ENCODE measurements at regions not wholly inside any gene's neighbourhood (a gene's known extent, or its start where the extent isn't known, plus 50 kb on each side); places are given as distances from the start of the nearest gene placed in this dataset.

DNA sequence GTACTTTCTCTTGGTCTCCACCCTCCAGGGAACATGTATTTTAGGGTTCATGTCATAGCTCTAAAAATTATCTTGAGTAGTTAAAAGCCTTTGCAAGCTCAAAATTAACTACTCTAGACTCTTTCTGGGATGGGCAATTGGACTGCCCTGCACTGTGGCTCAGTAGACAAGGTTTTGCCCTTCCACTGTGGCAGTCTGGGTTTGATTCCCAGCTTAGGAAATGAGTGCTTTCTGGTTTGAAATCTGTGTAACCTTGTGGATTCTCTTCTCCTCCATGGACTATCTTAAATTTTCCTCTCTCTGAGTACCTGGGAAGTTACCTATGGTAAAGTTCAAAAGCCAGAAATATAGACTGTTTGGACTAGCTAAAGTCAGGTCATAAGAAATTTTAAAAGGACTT lies 94.6 kb upstream of the UST start:
- TF ChIP-seq CTCF (IDR thresholded peaks at IDR 0.05) (no peak), EZH2 (IDR thresholded peaks at IDR 0.05; ENCODE audit: borderline replicate concordance, insufficient read depth, low read depth, low read length, poor library complexity, severe bottlenecking) (no peak)

Measured in B cell (primary cell).